ENCODE measurements at regions not wholly inside any gene's neighbourhood (a gene's known extent, or its start where the extent isn't known, plus 50 kb on each side); places are given as distances from the start of the nearest gene placed in this dataset.

GRCh38 chrX:68988865-68989264, 160.0 kb downstream of the EFNB1 start:
- WGBS, 2 donors: 49% methylated on average over 5 of the region's 5 CpGs
- H3K4me1 ChIP-seq (ENCODE audit: control insufficient read depth in 5 of 5, insufficient read depth in 5 of 5, low read length in 5 of 5): peaks cover 0 to 25% (median 4%) of the 10 kb centered on the region in 5 donors
- H3K36me3 ChIP-seq (ENCODE audit: control insufficient read depth in 4 of 4, insufficient read depth in 4 of 4, low read length in 4 of 4): no peaks in the 10 kb centered on the region
- ATAC-seq (ENCODE audit: insufficient read depth, low FRiP score) (no peak), DNase-seq (no peak)
- peaks cover 0 to 2% (median 0%) of the 10 kb centered on the region in 4 donors for H3K9me3 ChIP-seq (ENCODE audit: control insufficient read depth in 4 of 4, insufficient read depth in 3 of 4, low read length in 3 of 4)
- no peaks in the 10 kb centered on the region for H3K27me3 ChIP-seq (ENCODE audit: control insufficient read depth in 3 of 3, insufficient read depth in 3 of 3, low read length in 2 of 3)
- no peak overlapping the region for H3K9ac ChIP-seq (ENCODE audit: insufficient read depth in 1 of 2, low read length in 2 of 2)
- no peak for TF ChIP-seq CTCF (IDR thresholded peaks at IDR 0.05; ENCODE audit: control extremely low read depth, extremely low read depth)
- no peak overlapping the region for H3K27ac ChIP-seq (ENCODE audit: low read depth in 1 of 2, low read length in 1 of 2)
- H3K4me3 ChIP-seq: no peak overlapping the region

DNA sequence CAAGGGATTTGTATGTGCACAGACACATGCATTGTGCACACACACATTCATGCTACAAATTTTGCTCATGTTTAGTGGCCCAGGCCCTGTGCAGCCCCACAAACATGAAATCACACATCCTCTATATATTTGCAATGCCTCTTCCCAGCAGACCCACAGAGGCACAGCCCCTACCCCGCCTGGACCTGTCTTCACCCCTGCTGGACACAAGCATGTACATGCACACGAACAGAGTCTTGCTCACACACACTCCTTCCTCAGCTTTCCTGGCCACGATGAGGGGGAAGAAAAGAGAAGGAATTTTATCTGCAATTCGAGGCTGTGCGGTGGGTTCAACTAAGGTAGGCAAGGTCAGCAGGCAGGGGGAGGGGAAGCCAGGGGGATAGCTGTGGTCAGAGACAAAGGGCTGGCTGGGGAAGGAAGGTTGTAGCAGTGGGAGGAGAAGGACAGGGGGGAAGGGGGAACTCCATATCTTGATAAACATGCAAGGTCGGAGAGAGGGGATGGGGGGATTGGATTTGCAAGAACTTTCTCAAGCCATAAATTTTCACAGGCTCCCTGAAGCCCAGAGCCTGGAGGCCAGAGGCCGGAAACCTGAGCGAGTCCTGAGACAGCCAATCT, 156.4 kb downstream of the EFNB1 start:
- no peak overlapping the region for H3K27ac ChIP-seq (ENCODE audit: low read depth in 1 of 2, low read length in 1 of 2)
- 65 to 86% methylated on average over 6 to 8 of the region's 8 CpGs for WGBS, 2 donors
- ATAC-seq (ENCODE audit: insufficient read depth, low FRiP score): no peak
- no peak for TF ChIP-seq CTCF (IDR thresholded peaks at IDR 0.05; ENCODE audit: control extremely low read depth, extremely low read depth)
- peaks cover 0 to 14% (median 3%) of the 10 kb centered on the region in 5 donors for H3K4me1 ChIP-seq (ENCODE audit: control insufficient read depth in 5 of 5, insufficient read depth in 5 of 5, low read length in 5 of 5)
- peaks cover 0 to 7% (median 0%) of the 10 kb centered on the region in 4 donors for H3K9me3 ChIP-seq (ENCODE audit: control insufficient read depth in 4 of 4, insufficient read depth in 3 of 4, low read length in 3 of 4)
- H3K4me3 ChIP-seq: no peak overlapping the region
- H3K27me3 ChIP-seq (ENCODE audit: control insufficient read depth in 3 of 3, insufficient read depth in 3 of 3, low read length in 2 of 3): no peaks in the 10 kb centered on the region
- H3K9ac ChIP-seq (ENCODE audit: insufficient read depth in 1 of 2, low read length in 2 of 2): no peak overlapping the region
- no peaks in the 10 kb centered on the region for H3K36me3 ChIP-seq (ENCODE audit: control insufficient read depth in 4 of 4, insufficient read depth in 4 of 4, low read length in 4 of 4)
- no peak for DNase-seq

DNA sequence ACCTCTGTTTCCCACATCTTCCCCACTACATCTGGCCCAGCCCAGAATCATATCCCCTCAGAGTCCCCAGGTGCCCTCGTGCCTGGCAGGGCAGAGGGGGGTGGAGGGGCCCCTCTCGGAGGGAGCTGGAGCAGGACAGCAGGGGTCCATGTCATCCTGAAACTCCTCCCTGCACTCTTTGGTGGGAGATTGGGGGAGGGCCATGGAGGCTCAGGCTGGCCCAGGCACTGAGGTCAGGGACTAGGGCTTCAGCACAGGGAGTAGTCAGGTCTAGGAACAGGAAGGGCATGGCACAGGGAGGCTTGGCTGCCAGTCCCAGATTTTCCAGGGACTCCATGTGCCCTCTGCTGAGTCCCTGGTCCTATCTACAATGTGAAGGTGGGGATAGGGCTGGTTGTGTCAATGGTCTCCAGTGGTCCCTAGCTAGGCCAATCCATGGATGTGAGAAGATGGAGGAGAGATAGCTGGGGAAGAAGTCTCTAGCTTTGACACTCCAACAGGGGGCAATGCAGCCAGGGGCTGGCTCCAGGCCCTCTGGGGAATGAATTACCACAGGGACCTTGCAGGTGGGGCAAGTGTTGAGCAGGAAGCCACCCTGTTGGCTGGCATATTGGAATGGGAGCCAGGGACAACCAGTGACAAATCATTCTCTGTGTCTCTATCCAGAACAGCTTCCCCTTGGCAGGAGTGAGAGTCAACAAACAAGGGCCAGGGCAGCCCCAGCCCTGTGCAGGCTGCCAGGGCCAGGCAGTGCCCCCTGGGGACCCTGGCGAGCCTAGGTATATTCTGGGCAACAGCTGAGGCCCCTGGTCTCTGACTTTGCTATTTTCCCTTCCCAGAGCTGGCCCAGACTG, 154.4 kb downstream of the EFNB1 start:
- H3K4me3 ChIP-seq: no peak overlapping the region
- no peak overlapping the region for H3K9ac ChIP-seq (ENCODE audit: insufficient read depth in 1 of 2, low read length in 2 of 2)
- no peak for TF ChIP-seq CTCF (IDR thresholded peaks at IDR 0.05; ENCODE audit: control extremely low read depth, extremely low read depth)
- H3K9me3 ChIP-seq (ENCODE audit: control insufficient read depth in 4 of 4, insufficient read depth in 3 of 4, low read length in 3 of 4): peaks cover 0 to 7% (median 0%) of the 10 kb centered on the region in 4 donors
- H3K27me3 ChIP-seq (ENCODE audit: control insufficient read depth in 3 of 3, insufficient read depth in 3 of 3, low read length in 2 of 3): no peaks in the 10 kb centered on the region
- H3K27ac ChIP-seq (ENCODE audit: low read depth in 1 of 2, low read length in 1 of 2): no peak overlapping the region
- peaks cover 0 to 12% (median 3%) of the 10 kb centered on the region in 5 donors for H3K4me1 ChIP-seq (ENCODE audit: control insufficient read depth in 5 of 5, insufficient read depth in 5 of 5, low read length in 5 of 5)
- ATAC-seq (ENCODE audit: insufficient read depth, low FRiP score) (no peak), DNase-seq (no peak)
- no peaks in the 10 kb centered on the region for H3K36me3 ChIP-seq (ENCODE audit: control insufficient read depth in 4 of 4, insufficient read depth in 4 of 4, low read length in 4 of 4)
- 72 to 89% methylated on average over 3 of the region's 3 CpGs for WGBS, 2 donors
